Stimulated activated CD4-positive, alpha-beta T cell treated with anti-CD3 and anti-CD28 coated beads, Interleukin-1b, Interleukin-23, amount 100 ng/mL, for 24 hours (primary cell): ENCODE measurements at regions not wholly inside any gene's neighbourhood (a gene's known extent, or its start where the extent isn't known, plus 50 kb on each side); places are given as distances from the start of the nearest gene placed in this dataset.

Experiments
- DNase-seq, 4 experiments: peaks; one replicate each; pipeline ENCODE4 v3.0.0-alpha.2; 2020; ENCODE audit warnings: low read depth in 4 of 4, low spot score in 1 of 4

- DNase-seq = peak in 2 of 4 experiments; percentile 16 to 26
Measured at GRCh38 chr9:73219985-73220626, 68.4 kb downstream of the ANXA1 start.

DNA sequence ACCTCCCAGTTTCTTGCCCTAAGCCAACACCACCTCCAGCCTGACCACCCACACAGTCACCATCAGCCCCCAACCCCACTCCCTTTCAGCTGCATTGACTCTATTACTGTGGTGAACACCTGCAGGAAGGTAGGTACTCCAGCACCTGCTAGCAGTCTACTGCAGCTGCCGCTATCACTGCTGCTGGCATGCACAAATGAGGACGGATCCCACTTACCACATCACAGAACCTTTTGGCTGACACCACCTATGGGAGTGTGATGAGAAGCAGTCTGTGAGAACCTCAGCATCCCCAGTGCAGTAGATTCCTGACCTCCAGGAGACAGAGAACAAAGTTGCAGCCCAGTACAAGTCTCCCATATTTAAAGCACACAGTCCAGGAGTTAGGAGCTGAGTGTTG, 71.9 kb downstream of the ANXA1 start:
- no peak for DNase-seq

DNA sequence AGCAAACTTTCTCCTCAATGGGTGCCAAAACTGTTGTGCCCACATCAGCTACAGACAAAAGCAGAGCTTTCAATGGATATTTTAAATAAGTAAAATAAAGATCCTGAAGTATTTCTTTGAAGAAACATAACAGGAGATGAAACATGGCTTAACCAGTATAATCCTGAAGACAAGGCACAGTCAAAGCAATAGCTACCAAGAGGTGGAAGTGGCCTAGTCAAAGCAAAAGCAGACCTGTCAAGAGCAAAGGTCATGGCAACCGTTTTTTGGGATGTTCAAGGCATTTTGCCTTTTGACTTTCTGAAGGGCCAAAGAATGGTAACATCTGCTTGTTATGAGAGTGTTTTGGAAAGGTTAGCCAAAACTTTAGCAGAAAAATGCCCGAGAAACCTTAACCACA, 77.9 kb downstream of the ANXA1 start:
- no peak for DNase-seq

GRCh38 chr9:73230251-73230650, 78.6 kb downstream of the ANXA1 start:
- no peak for DNase-seq

GRCh38 chr9:73231203-73231602, 79.5 kb downstream of the ANXA1 start:
- DNase-seq = no peak

DNA sequence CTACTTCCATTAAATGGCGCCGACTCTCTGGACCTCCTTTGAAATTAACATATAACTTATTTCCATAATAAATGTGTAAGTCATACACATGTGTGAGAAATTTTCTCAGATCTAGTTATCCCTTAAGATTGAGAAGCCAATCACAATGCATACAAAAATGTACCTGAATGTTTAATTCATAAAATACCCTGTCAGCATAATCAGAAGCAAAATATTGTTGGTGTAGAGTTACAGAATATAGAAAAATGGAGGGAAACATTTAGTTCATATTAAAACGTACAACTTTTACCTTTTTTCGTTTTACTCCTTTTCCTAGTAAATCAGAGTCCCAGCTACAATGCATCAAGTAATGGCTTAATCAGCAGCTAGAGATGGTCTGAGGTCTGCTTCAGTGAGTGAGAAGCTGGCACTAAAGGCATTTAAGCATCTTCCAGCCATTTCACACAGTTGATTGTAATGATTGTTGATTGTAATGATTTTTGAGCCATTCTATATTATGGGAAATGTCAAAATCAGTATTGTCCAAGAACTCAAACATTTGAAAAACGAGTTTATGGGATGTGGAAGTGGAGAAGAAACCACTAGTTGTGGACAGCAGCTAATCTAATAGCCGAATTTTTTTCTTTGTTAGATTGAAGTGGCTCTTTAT, 81.8 kb downstream of the ANXA1 start:
- DNase-seq = no peak

DNA sequence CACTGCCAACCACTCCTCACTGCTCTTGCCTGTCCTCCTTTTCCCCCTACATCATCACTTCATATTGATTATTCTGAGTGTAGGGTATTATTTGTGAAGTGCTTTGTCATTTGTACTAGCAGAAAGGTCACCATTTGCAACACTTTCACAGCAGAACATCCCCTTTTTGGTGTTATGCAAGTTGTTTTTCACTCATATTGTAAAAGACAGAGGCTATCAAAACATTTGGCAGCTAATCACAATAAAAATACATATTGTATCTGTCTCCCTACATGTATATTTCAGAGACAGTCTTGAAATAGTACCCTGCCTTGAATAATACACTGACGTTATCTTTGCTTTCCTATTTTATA, 82.3 kb downstream of the ANXA1 start:
- DNase-seq = no peak

DNA sequence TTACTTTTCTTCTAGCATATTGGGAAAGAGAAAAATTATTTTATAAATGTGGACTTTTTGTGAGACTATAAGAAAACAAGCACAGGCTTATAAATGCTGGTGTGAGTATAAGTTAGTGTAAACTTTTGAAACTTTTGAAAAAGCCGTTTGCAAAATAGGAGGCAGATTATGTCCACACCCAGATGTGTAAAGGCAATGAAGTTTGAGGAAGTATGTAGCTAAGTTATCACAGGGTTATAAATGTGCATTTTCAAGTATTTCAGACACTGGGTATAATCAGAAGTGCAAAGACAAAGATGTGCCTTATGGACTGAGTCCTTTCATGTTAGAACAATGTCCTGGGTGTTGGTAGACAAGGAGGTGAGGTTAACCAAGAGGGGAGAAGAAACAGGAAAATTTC, 85.5 kb downstream of the ANXA1 start:
- DNase-seq = no peak

GRCh38 chr9:73239570-73240265, 88.1 kb downstream of the ANXA1 start:
- no peak for DNase-seq

DNA sequence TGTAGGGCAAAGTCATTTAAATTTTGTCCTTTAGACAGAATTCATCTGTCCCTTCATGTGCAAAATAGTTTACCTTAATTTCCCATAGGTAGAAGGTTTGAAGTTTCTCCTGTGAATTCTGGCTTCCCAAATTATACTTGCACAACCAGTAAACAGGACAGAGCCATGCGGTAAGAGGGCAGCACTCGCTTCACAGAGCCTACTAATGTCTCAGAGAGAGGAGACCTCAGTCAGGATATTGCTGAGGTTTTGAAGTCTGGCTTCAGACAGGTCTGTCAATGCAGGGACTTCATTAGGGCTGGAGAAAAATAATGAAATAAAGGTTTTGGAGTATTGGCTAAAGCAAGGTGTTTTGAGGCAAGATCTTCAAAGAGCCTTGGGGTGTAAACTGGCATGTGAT, 91.4 kb downstream of the ANXA1 start:
- no peak for DNase-seq

- no peak for DNase-seq
Measured at GRCh38 chr9:73259086-73259696, 107.5 kb downstream of the ANXA1 start.

- no peak for DNase-seq
Measured at GRCh38 chr9:73260506-73260905, 108.8 kb downstream of the ANXA1 start.

- no peak for DNase-seq
Measured at GRCh38 chr9:73264631-73265030, 113.0 kb downstream of the ANXA1 start.

DNA sequence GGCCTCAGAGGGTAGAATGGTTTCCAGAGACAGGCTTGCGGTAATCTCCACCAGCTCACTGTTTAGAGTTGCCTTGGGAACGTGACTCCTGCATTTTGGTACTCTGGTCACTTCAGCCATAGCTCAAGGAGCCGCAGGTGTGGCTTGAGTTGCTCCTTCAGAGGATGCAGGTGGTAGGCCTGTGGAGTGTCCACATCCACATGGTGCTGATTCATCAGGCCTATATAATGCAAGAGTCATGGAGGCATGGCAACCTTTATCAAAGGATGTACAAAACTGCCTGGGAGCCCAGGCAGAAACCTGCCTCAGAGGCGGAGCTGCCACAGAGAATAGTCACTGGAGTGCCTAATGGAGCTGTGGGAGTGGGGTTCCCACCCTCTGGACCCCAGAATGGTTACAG, 114.2 kb downstream of the ANXA1 start:
- no peak for DNase-seq

- no peak for DNase-seq
Measured at GRCh38 chr9:73269430-73270101, 117.9 kb downstream of the ANXA1 start.

DNA sequence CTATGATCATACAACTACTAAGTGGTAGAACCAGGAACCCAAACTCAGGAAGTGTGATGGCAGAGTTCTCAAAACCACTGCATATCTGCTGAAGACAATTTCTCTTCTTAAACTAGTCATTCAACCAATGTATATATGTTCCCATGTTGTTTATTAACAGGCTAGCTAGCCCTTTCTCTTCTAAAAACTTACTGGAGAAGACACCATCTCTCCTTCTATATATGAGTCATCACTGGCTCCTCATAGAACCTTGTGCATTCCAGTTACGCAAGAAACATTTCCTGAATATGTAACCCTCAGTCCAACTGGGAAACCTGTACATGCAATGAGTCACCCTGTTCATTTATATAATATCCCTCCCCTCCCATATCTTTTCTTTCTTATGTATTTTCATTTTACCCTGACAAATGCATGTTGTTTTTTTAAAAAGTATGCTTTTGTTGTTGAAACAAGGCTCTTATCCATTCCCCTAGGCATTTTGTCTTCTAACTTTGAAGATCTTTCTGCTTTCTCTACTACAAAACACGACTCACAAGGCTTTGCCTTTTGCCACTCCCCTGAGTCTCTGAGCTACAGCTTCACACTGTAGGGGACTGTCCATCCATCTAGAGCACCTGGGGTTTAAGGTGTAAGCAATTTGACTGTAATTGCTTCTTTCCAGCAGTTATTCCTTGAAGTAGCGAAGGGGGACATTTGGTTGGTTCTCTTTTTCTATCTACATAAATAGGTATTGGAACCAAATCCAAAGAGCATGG, 119.5 kb downstream of the ANXA1 start:
- no peak for DNase-seq

DNA sequence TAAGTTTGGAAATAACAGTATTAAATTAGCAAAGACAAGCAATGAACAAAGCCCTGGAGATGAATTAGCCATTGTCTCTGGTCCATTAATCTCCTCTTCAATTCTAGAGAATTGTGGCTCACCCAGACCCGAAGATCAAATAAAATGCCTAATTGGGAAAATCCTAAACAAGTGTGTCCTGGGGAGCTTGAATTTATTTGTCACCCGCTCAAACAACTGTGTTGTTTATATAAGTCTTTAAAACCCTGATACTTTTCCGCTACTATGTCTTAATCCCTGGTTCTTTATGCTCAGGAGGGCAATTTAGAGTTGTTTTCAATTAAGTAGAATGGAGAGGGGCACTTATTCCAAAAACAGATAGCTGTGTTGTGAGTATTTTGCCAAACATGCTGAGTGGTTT, 128.4 kb downstream of the ANXA1 start:
- no peak for DNase-seq

DNA sequence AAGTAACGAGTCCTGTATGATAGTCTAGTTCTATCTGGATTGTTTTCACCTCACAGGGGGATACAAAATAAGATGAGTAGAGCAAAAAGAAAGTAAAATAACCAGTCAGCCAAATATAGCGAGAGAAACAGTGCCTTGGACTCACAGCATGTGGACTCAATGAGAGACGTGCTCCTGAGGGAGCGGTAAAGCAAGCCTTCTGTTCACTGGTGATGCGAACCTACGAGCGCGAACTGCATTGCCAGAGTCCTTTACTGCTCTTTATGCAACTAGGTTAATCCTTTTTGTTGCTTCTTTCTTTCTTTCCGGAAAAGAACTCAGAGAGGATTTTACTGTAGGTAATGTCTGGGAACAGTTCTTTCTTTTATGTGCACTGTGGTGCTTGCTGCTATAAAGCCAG, 132.7 kb downstream of the ANXA1 start:
- no peak for DNase-seq

DNA sequence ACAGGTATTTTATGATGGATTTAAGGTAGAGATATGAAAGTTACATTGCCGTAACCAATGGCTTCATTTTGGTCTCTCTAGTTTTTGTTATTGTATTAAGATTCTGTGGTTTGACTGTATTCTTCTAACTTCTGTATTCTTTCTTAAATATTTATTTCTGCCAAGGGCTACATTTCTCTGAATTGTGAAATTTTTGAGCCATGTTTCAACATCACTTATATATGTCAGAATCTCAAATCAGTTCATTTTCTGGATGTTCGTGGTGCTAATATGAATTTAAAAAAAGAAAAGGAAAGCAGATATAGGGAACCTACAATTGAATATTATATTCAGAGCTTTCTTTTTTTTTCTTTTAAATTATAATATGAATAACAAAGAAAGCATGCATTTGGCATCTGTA, 142.7 kb downstream of the ANXA1 start:
- no peak for DNase-seq

DNA sequence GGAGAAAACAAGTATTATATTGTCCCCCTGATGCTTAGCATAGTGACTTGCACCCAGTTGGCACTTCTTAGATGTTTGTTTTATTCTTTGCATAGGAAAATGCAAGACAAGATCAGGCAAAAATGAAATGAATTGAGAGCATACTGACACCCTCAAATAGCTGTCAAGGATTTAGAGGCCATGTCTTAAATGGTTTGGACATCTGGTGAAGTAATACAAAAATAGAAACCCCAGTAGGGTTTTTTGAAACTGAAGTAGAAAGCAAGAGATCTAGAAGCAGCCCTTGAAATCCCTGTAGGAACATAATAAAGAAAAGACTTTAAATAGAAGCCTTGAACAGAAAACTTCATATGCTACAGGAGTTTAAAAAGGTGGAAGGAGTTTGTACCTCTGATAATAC, 174.3 kb downstream of the ANXA1 start:
- no peak for DNase-seq

- DNase-seq = no peak
Measured at GRCh38 chr9:73327149-73327548, 175.5 kb downstream of the ANXA1 start.
